CD4-positive, alpha-beta memory T cell (primary cell): ENCODE measurements at regions not wholly inside any gene's neighbourhood (a gene's known extent, or its start where the extent isn't known, plus 50 kb on each side); places are given as distances from the start of the nearest gene placed in this dataset.

Experiments
- CTCF ChIA-PET: fragments of 350-600 bp; sonication (Branson Sonifier 250); formaldehyde crosslinking; loops from one replicate; lab custom pipeline; 2021; ENCODE audit warnings: inconsistent platforms; ENCODE audit not compliant: partially characterized antibody; lab: Charles Lee
- POLR2A ChIA-PET: fragments of 350-600 bp; sonication (Branson Sonifier 250); formaldehyde crosslinking; loops from one replicate; lab custom pipeline; 2021; ENCODE audit not compliant: partially characterized antibody; lab: Charles Lee
- DNase-seq, 5 donors: peaks; one replicate each; pipeline versions ENCODE4 v3.0.0 to v3.0.0-alpha.2; 2020 to 2022; ENCODE audit warnings: mixed read lengths in 1 of 5
- H3K27ac ChIP-seq: one replicate; pipeline ENCODE4 v1.7.0; 2013; ENCODE audit warnings: low read depth, low read length
- H3K27me3 ChIP-seq: 2 replicates; pipeline ENCODE4 v1.7.0; 2013; ENCODE audit warnings: mild to moderate bottlenecking, low read length, moderate library complexity; ENCODE audit not compliant: insufficient read depth
- H3K36me3 ChIP-seq: 2 replicates; pipeline ENCODE4 v1.7.0; 2013; ENCODE audit warnings: mild to moderate bottlenecking, low read length, moderate library complexity; ENCODE audit not compliant: insufficient read depth
- H3K4me1 ChIP-seq: 2 replicates; pipeline ENCODE4 v1.7.0; 2013; ENCODE audit warnings: mild to moderate bottlenecking, low read length, moderate library complexity; ENCODE audit not compliant: insufficient read depth
- H3K4me3 ChIP-seq, 2 donors: one replicate each; pipeline ENCODE4 v1.7.0; 2013; ENCODE audit warnings: low read length in 2 of 2, mild to moderate bottlenecking in 1 of 2
- H3K9me3 ChIP-seq, 2 donors: one replicate each; pipeline ENCODE4 v1.7.0; 2013; ENCODE audit warnings: low read length in 2 of 2, control low read depth in 1 of 2; ENCODE audit not compliant: control insufficient read depth in 1 of 2
- H3K27ac Mint-ChIP-seq, 7 donors: one replicate each; pipeline ENCODE4 v1.8.0; 2020 to 2021; ENCODE audit warnings: mixed read lengths in 7 of 7, mild to moderate bottlenecking in 6 of 7, inconsistent platforms in 3 of 7, moderate library complexity in 3 of 7
- H3K27me3 Mint-ChIP-seq, 2 donors: one replicate each; pipeline ENCODE4 v1.8.0; 2020 to 2021; ENCODE audit warnings: mixed read lengths in 2 of 2
- H3K36me3 Mint-ChIP-seq, 2 donors: one replicate each; pipeline ENCODE4 v1.8.0; 2020 to 2021; ENCODE audit warnings: mixed read lengths in 2 of 2, inconsistent platforms in 1 of 2, mild to moderate bottlenecking in 1 of 2
- H3K4me1 Mint-ChIP-seq, 4 donors: one replicate each; pipeline ENCODE4 v1.8.0; 2020 to 2021; ENCODE audit warnings: mixed read lengths in 4 of 4, mild to moderate bottlenecking in 1 of 4
- H3K4me3 Mint-ChIP-seq, 8 donors: one replicate each; pipeline ENCODE4 v1.8.0; 2020 to 2021; ENCODE audit warnings: mixed read lengths in 8 of 8, mild to moderate bottlenecking in 7 of 8, moderate library complexity in 6 of 8, inconsistent platforms in 3 of 8
- H3K9me3 Mint-ChIP-seq, 8 donors: one replicate each; pipeline ENCODE4 v1.8.0; 2020 to 2021; ENCODE audit warnings: mixed read lengths in 8 of 8, mild to moderate bottlenecking in 5 of 8, inconsistent platforms in 3 of 8, moderate library complexity in 1 of 8
- intact Hi-C: fragments of 100-400 bp; cut with micrococcal nuclease; formaldehyde crosslinking; loops from one replicate; pipeline ENCODE4 v1.15.1; 2023

DNA sequence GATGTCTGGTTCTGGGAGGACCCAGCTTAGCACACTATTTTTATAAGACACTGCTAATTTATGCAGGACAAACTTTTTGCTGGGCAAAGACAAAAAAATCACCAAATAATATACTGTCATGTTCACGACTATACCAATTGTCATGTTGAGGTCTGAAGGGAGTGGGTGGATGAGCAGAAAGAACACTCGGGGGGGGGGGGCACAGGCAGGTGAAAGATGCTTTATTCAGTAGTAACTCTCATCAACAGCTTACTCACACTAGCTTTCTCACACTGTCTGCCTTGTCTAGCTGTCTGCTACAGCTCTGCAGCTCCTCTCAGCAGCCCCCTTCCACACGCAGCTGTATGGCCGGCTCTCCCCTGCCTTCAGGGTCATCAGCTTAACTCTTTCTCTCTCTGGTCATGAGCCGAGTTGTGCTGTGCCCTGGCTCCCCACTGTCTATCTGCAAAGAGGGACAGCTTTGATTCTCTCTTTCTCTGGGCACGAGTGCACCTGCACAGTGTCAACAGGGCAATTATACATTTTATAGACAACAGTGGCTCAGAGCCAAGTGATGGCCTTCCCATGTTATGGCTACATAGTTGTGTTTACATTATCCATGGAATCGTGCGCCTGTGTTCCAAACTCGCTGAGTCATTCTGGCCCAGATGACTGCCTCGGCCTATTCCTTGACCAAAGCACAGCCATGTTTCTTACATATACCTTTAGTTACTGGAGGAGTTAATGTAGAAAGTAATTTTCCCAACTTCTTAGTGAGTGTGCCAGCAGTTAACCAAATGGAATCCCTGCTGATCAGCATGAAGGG is 187.7 kb upstream of the PRSS16 start:
- H3K27ac Mint-ChIP-seq = no peak overlapping the region
- H3K36me3 Mint-ChIP-seq = no peaks in the 10 kb centered on the region
- H3K4me3 Mint-ChIP-seq = no peak overlapping the region
- peaks cover 9 to 21% of the 10 kb centered on the region in 2 donors for H3K27me3 Mint-ChIP-seq
- no peaks in the 10 kb centered on the region for H3K27me3 ChIP-seq
- intact Hi-C loops = no loop called here
- no peak for DNase-seq
- no peak overlapping the region for H3K4me3 ChIP-seq
- ChIA-PET POLR2A (interaction anchor here (0.6 kb wide), 1 partner anchor 28 kb away, joined by 3 read pairs; no protein-coding TSS in a partner anchor), CTCF (no interaction called here)
- H3K4me1 Mint-ChIP-seq = no peaks in the 10 kb centered on the region
- no peak overlapping the region for H3K27ac ChIP-seq
- H3K36me3 ChIP-seq = no peaks in the 10 kb centered on the region
- H3K4me1 ChIP-seq = no peaks in the 10 kb centered on the region
- H3K9me3 ChIP-seq = no peaks in the 10 kb centered on the region
- H3K9me3 Mint-ChIP-seq = no peaks in the 10 kb centered on the region

DNA sequence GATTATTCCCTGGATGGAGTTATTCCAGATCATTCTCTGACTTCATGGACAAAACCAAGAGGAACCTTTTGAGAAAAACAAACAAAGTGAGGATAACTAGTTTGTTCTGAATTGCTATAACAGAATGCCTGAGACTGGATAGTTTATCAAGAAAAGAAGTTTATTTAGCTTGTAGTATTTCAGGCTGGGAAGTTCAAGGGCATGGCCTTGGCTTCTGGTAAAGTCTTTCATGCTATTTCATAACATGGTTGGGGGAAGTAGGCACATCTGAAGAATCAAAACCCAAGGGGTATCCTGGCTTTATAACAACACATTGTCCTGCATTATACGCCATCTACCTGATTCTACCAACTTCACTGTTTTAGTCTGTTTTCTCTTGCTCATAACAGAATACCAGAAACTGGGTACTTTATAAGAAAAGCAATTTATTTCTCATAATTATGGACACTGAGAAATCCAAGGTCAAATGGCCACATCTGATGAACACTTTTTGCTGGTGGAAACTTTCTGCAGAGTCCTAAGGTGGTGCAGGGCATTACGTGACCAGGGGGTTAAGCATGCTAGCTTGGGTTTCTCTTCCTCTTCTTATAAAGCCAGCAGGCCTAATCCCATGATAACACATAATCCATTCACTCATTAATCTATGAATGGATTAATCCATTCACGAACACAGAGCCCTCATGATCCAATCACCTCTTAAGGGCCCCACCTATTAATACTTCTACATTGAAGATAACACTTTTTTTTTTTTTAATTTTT is 186.1 kb upstream of the PRSS16 start:
- Mint-ChIP-seq H3K36me3 (no peaks in the 10 kb centered on the region), H3K27me3 (peaks cover 14 to 26% of the 10 kb centered on the region in 2 donors), H3K9me3 (no peaks in the 10 kb centered on the region), H3K4me1 (no peaks in the 10 kb centered on the region), H3K4me3 (no peak overlapping the region), H3K27ac (no peak overlapping the region)
- CTCF ChIA-PET = no interaction called here
- Histone ChIP-seq H3K4me1 (no peaks in the 10 kb centered on the region), H3K27ac (no peak overlapping the region), H3K27me3 (no peaks in the 10 kb centered on the region), H3K4me3 (no peak overlapping the region), H3K9me3 (no peaks in the 10 kb centered on the region), H3K36me3 (no peaks in the 10 kb centered on the region)
- POLR2A ChIA-PET = no interaction called here
- intact Hi-C loops = no loop called here
- no peak for DNase-seq

DNA sequence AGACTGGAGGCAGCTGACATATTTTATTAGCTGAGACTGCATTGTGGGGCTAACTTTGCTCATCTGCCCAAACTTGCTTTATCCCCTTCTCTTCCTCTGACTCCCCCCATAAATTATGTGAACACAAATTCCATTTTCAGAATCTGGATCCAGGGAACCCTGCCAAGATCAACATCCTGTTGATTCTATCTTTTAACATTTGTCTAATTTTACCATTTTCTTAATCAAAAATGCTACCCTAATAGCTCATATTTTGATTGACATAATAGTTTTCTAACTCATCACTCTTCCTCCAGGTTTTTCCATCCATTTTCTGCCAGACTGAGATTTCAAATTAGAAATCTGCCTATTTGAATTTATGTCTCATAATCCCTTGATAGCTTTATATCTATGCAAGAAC is 184.7 kb upstream of the PRSS16 start:
- Histone ChIP-seq H3K36me3 (no peaks in the 10 kb centered on the region), H3K9me3 (no peaks in the 10 kb centered on the region), H3K27ac (no peak overlapping the region), H3K4me3 (no peak overlapping the region), H3K27me3 (no peaks in the 10 kb centered on the region), H3K4me1 (no peaks in the 10 kb centered on the region)
- intact Hi-C loops = no loop called here
- Mint-ChIP-seq H3K9me3 (no peaks in the 10 kb centered on the region), H3K4me1 (no peaks in the 10 kb centered on the region), H3K27me3 (peaks cover 9 to 25% of the 10 kb centered on the region in 2 donors), H3K36me3 (no peaks in the 10 kb centered on the region), H3K4me3 (no peak overlapping the region), H3K27ac (no peak overlapping the region)
- POLR2A ChIA-PET = no interaction called here
- DNase-seq = no peak
- CTCF ChIA-PET = no interaction called here

DNA sequence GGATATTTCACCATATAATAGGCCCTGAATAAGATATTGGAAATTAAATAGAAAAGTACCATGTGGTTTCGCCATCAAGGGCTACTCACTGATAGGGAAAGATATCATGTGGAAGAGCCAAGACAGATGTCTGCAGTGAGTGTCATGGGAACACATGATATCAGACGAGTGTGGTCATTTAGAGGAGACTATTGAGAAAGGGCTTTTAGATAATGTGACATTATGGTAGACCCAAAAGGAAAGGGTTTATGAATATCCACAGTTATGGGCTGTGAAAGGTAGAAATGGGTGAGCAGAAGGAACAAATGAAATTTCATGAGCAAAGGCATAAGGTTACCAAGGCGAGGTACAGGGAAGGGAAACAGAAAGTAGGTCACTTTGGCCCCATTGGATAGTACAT is 182.3 kb upstream of the PRSS16 start:
- no peak for DNase-seq
- Mint-ChIP-seq H3K4me3 (no peak overlapping the region), H3K9me3 (no peaks in the 10 kb centered on the region), H3K27me3 (peaks cover 9 to 26% of the 10 kb centered on the region in 2 donors), H3K36me3 (no peaks in the 10 kb centered on the region), H3K4me1 (no peaks in the 10 kb centered on the region), H3K27ac (no peak overlapping the region)
- no peak overlapping the region for H3K4me3 ChIP-seq
- ChIA-PET POLR2A (no interaction called here), CTCF (no interaction called here)
- intact Hi-C loops = no loop called here
- H3K27ac ChIP-seq = no peak overlapping the region
- H3K4me1 ChIP-seq = no peaks in the 10 kb centered on the region
- H3K36me3 ChIP-seq = no peaks in the 10 kb centered on the region
- H3K9me3 ChIP-seq = no peaks in the 10 kb centered on the region
- H3K27me3 ChIP-seq = no peaks in the 10 kb centered on the region

- Mint-ChIP-seq H3K27me3 (peaks cover 13 to 23% of the 10 kb centered on the region in 2 donors), H3K27ac (peak overlapping the region in 1 of 7 donors; percentile 3), H3K4me1 (no peaks in the 10 kb centered on the region), H3K36me3 (no peaks in the 10 kb centered on the region), H3K9me3 (peaks cover 0 to 1% (median 0%) of the 10 kb centered on the region in 8 donors), H3K4me3 (no peak overlapping the region)
- ChIA-PET CTCF (no interaction called here), POLR2A (no interaction called here)
- Histone ChIP-seq H3K4me1 (no peaks in the 10 kb centered on the region), H3K36me3 (no peaks in the 10 kb centered on the region), H3K27me3 (no peaks in the 10 kb centered on the region), H3K9me3 (no peaks in the 10 kb centered on the region), H3K27ac (no peak overlapping the region), H3K4me3 (no peak overlapping the region)
- intact Hi-C loops = no loop called here
- no peak for DNase-seq
Measured at GRCh38 chr6:27066381-27066780, 181.1 kb upstream of the PRSS16 start.

DNA sequence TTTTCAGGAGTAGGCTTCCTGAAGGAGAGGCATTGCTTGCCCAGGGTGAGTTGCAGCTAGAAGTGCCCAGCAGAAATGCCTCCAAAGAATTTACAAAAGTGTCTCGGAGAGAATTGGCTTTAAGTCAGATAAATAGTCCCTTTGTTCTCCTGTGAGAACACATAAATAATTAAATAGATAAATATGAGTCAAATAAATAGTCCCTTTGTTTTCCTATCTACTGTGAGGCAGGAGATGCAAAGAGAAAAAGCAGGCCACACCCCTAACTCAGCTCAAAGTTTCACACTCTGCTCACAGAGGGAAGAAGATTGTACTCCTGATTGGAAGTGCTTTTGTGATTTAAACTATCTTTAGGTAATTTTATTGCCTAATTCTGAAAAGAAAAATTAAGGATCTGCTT is 180.7 kb upstream of the PRSS16 start:
- no peaks in the 10 kb centered on the region for H3K36me3 ChIP-seq
- no peak overlapping the region for H3K27ac ChIP-seq
- CTCF ChIA-PET = no interaction called here
- POLR2A ChIA-PET = no interaction called here
- Mint-ChIP-seq H3K27ac (no peak overlapping the region), H3K4me3 (no peak overlapping the region), H3K9me3 (peaks cover 0 to 1% (median 0%) of the 10 kb centered on the region in 8 donors), H3K36me3 (no peaks in the 10 kb centered on the region), H3K4me1 (no peaks in the 10 kb centered on the region), H3K27me3 (peaks cover 13 to 23% of the 10 kb centered on the region in 2 donors)
- intact Hi-C loops = no loop called here
- no peaks in the 10 kb centered on the region for H3K4me1 ChIP-seq
- H3K27me3 ChIP-seq = no peaks in the 10 kb centered on the region
- no peak overlapping the region for H3K4me3 ChIP-seq
- no peaks in the 10 kb centered on the region for H3K9me3 ChIP-seq
- DNase-seq = no peak

GRCh38 chr6:27073441-27073840 is 174.1 kb upstream of the PRSS16 start:
- no peaks in the 10 kb centered on the region for H3K9me3 ChIP-seq
- H3K4me3 ChIP-seq = no peak overlapping the region
- no peak overlapping the region for H3K27ac ChIP-seq
- Mint-ChIP-seq H3K27me3 (peaks cover 14 to 15% of the 10 kb centered on the region in 2 donors), H3K4me1 (peaks cover 0 to 2% (median 0%) of the 10 kb centered on the region in 4 donors), H3K4me3 (no peak overlapping the region), H3K27ac (no peak overlapping the region), H3K9me3 (peaks cover 0 to 1% (median 0%) of the 10 kb centered on the region in 8 donors), H3K36me3 (no peaks in the 10 kb centered on the region)
- no peaks in the 10 kb centered on the region for H3K36me3 ChIP-seq
- POLR2A ChIA-PET = no interaction called here
- no peak for DNase-seq
- H3K27me3 ChIP-seq = peaks cover 10% of the 10 kb centered on the region
- CTCF ChIA-PET = no interaction called here
- intact Hi-C loops = loop anchor here (10.0 kb wide), 1 partner anchor 729 kb away; no protein-coding TSS in a partner anchor
- H3K4me1 ChIP-seq = peaks cover under 1% of the 10 kb centered on the region
